ENCODE measurements at regions not wholly inside any gene's neighbourhood (a gene's known extent, or its start where the extent isn't known, plus 50 kb on each side); places are given as distances from the start of the nearest gene placed in this dataset.

- no peak overlapping the region for H3K4me3 ChIP-seq (ENCODE audit: insufficient read depth, low read depth, low read length)
- no peaks in the 10 kb centered on the region for H4K20me1 ChIP-seq (ENCODE audit: insufficient read depth, low read length)
- DNase-seq (ENCODE audit: low read depth): no peak
- Mint-ChIP-seq H3K9me3 (ENCODE audit: unreplicated experiment) (peaks cover 7% of the 10 kb centered on the region), H3K4me1 (ENCODE audit: low read depth, unreplicated experiment) (peaks cover 19% of the 10 kb centered on the region), H3K27me3 (ENCODE audit: low read depth, unreplicated experiment) (no peaks in the 10 kb centered on the region), H3K27ac (ENCODE audit: unreplicated experiment) (no peak overlapping the region), H3K36me3 (ENCODE audit: low read depth, unreplicated experiment) (no peaks in the 10 kb centered on the region), H3K4me3 (ENCODE audit: unreplicated experiment) (no peak overlapping the region)
- peaks cover 31% of the 10 kb centered on the region for H3K4me1 ChIP-seq (ENCODE audit: insufficient read depth, low read length)
- no peaks in the 10 kb centered on the region for H3K79me2 ChIP-seq (ENCODE audit: insufficient read depth, low read length)
- H3K27ac ChIP-seq (ENCODE audit: low read depth, low read length): no peak overlapping the region
- no peak overlapping the region for H2AFZ ChIP-seq (ENCODE audit: low read depth, low read length)
- H3K4me2 ChIP-seq (ENCODE audit: low read length): no peak overlapping the region
- H3K9me3 ChIP-seq (ENCODE audit: insufficient read depth, low read depth, low read length): peaks cover 5% of the 10 kb centered on the region
- H3K27me3 ChIP-seq (ENCODE audit: insufficient read depth, low read length): no peaks in the 10 kb centered on the region
- H3K36me3 ChIP-seq (ENCODE audit: insufficient read depth, low read length): no peaks in the 10 kb centered on the region
- H3K9ac ChIP-seq (ENCODE audit: low read length): no peak overlapping the region
- TF ChIP-seq, protein P1, sequence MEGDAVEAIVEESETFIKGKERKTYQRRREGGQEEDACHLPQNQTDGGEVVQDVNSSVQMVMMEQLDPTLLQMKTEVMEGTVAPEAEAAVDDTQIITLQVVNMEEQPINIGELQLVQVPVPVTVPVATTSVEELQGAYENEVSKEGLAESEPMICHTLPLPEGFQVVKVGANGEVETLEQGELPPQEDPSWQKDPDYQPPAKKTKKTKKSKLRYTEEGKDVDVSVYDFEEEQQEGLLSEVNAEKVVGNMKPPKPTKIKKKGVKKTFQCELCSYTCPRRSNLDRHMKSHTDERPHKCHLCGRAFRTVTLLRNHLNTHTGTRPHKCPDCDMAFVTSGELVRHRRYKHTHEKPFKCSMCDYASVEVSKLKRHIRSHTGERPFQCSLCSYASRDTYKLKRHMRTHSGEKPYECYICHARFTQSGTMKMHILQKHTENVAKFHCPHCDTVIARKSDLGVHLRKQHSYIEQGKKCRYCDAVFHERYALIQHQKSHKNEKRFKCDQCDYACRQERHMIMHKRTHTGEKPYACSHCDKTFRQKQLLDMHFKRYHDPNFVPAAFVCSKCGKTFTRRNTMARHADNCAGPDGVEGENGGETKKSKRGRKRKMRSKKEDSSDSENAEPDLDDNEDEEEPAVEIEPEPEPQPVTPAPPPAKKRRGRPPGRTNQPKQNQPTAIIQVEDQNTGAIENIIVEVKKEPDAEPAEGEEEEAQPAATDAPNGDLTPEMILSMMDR (IDR thresholded peaks at IDR 0.05; ENCODE audit: insufficient read depth, low read depth, low read length): no peak
- peak; percentile 17 for FAIRE-seq
These were observed 137.2 kb upstream of the FGGY start for GRCh38 chr1:59159557-59160203.

DNA sequence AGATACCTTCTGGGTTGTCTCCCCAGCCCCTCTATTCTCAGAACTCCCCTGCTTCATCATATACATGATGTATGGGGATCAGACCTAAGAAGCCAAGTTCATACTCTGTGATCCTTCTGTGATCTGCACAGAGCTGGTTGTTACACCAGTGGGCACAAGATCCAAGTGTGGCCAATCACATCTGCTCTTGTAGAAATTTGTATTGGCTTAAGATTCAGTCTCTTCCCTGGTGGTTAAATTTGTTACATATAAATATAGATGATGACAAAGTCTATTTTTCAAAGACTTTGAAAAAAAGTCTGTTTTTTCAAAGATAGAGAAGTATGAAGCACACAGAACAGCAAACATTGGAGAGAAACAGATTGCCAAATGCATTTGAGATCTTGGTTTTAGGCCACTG lies 135.8 kb upstream of the FGGY start:
- no peak overlapping the region for H3K4me3 Mint-ChIP-seq (ENCODE audit: unreplicated experiment)
- no peak for TF ChIP-seq EZH2 (IDR thresholded peaks at IDR 0.05; ENCODE audit: insufficient read depth, low read length)
- TF ChIP-seq, protein P1 (IDR thresholded peaks at IDR 0.05; ENCODE audit: insufficient read depth, low read depth, low read length): no peak
- H3K27ac Mint-ChIP-seq (ENCODE audit: unreplicated experiment): no peak overlapping the region
- Histone ChIP-seq H3K9me3 (ENCODE audit: insufficient read depth, low read depth, low read length) (peaks cover 5% of the 10 kb centered on the region), H2AFZ (ENCODE audit: low read depth, low read length) (no peak overlapping the region), H4K20me1 (ENCODE audit: insufficient read depth, low read length) (no peaks in the 10 kb centered on the region), H3K4me3 (ENCODE audit: insufficient read depth, low read depth, low read length) (no peak overlapping the region), H3K4me2 (ENCODE audit: low read length) (no peak overlapping the region), H3K36me3 (ENCODE audit: insufficient read depth, low read length) (no peaks in the 10 kb centered on the region), H3K4me1 (ENCODE audit: insufficient read depth, low read length) (peaks cover 24% of the 10 kb centered on the region), H3K27me3 (ENCODE audit: insufficient read depth, low read length) (no peaks in the 10 kb centered on the region), H3K79me2 (ENCODE audit: insufficient read depth, low read length) (no peaks in the 10 kb centered on the region), H3K27ac (ENCODE audit: low read depth, low read length) (no peak overlapping the region), H3K9ac (ENCODE audit: low read length) (no peak overlapping the region)
- H3K27me3 Mint-ChIP-seq (ENCODE audit: low read depth, unreplicated experiment): no peaks in the 10 kb centered on the region
- FAIRE-seq: no peak
- peaks cover 13% of the 10 kb centered on the region for H3K4me1 Mint-ChIP-seq (ENCODE audit: low read depth, unreplicated experiment)
- no peaks in the 10 kb centered on the region for H3K36me3 Mint-ChIP-seq (ENCODE audit: low read depth, unreplicated experiment)
- no peak for DNase-seq (ENCODE audit: low read depth)
- peaks cover 6% of the 10 kb centered on the region for H3K9me3 Mint-ChIP-seq (ENCODE audit: unreplicated experiment)

GRCh38 chr1:59162665-59163064 lies 134.2 kb upstream of the FGGY start:
- no peaks in the 10 kb centered on the region for H3K36me3 Mint-ChIP-seq (ENCODE audit: low read depth, unreplicated experiment)
- H3K9me3 Mint-ChIP-seq (ENCODE audit: unreplicated experiment): peaks cover 6% of the 10 kb centered on the region
- no peaks in the 10 kb centered on the region for H3K27me3 Mint-ChIP-seq (ENCODE audit: low read depth, unreplicated experiment)
- no peak for FAIRE-seq
- H3K27ac Mint-ChIP-seq (ENCODE audit: unreplicated experiment): peak overlapping the region; percentile 53
- no peaks in the 10 kb centered on the region for H3K36me3 ChIP-seq (ENCODE audit: insufficient read depth, low read length)
- no peaks in the 10 kb centered on the region for H3K79me2 ChIP-seq (ENCODE audit: insufficient read depth, low read length)
- DNase-seq (ENCODE audit: low read depth): no peak
- no peaks in the 10 kb centered on the region for H3K4me1 Mint-ChIP-seq (ENCODE audit: low read depth, unreplicated experiment)
- H3K27ac ChIP-seq (ENCODE audit: low read depth, low read length): no peak overlapping the region
- no peak overlapping the region for H2AFZ ChIP-seq (ENCODE audit: low read depth, low read length)
- TF ChIP-seq, protein P1 (IDR thresholded peaks at IDR 0.05; ENCODE audit: insufficient read depth, low read depth, low read length): no peak
- TF ChIP-seq EZH2 (IDR thresholded peaks at IDR 0.05; ENCODE audit: insufficient read depth, low read length): no peak
- H3K4me1 ChIP-seq (ENCODE audit: insufficient read depth, low read length): peaks cover 12% of the 10 kb centered on the region
- no peak overlapping the region for H3K4me2 ChIP-seq (ENCODE audit: low read length)
- peaks cover 5% of the 10 kb centered on the region for H3K9me3 ChIP-seq (ENCODE audit: insufficient read depth, low read depth, low read length)
- H3K4me3 ChIP-seq (ENCODE audit: insufficient read depth, low read depth, low read length): no peak overlapping the region
- no peak overlapping the region for H3K4me3 Mint-ChIP-seq (ENCODE audit: unreplicated experiment)
- no peaks in the 10 kb centered on the region for H4K20me1 ChIP-seq (ENCODE audit: insufficient read depth, low read length)
- no peaks in the 10 kb centered on the region for H3K27me3 ChIP-seq (ENCODE audit: insufficient read depth, low read length)
- H3K9ac ChIP-seq (ENCODE audit: low read length): no peak overlapping the region

All from astrocyte (in vitro differentiated cells and primary cell).